GM23248 (cell line): ENCODE measurements at regions not wholly inside any gene's neighbourhood (a gene's known extent, or its start where the extent isn't known, plus 50 kb on each side); places are given as distances from the start of the nearest gene placed in this dataset.

Experiments used
- EZH2 ChIP-seq: fragments of 200-600 bp; sonication (generic); IDR thresholded peaks from 2 replicates; pipeline ENCODE4 v1.6.1; 2018; ENCODE audit warnings: antibody characterized with exemption, mild to moderate bottlenecking; ENCODE audit not compliant: insufficient read depth, poor library complexity, severe bottlenecking
- EZH2phosphoT487 ChIP-seq: fragments of 200-600 bp; sonication (generic); IDR thresholded peaks from 2 replicates; pipeline ENCODE4 v1.6.1; 2018; ENCODE audit warnings: antibody characterized with exemption, moderate library complexity, mild to moderate bottlenecking, low read depth; ENCODE audit not compliant: insufficient read depth

GRCh38 chr3:106850437-106850836 lies 526.8 kb upstream of the CCDC54 start:
- TF ChIP-seq EZH2phosphoT487 = no peak
- TF ChIP-seq EZH2 = no peak
